B cell (primary cell): ENCODE measurements at regions not wholly inside any gene's neighbourhood (a gene's known extent, or its start where the extent isn't known, plus 50 kb on each side); places are given as distances from the start of the nearest gene placed in this dataset.

Source experiments
- ATAC-seq: fragments of 200-7000 bp; cut with Tn5 transposase; one replicate; pipeline ENCODE4 v1.10.0; 2021; ENCODE audit warnings: low read depth, mild to moderate bottlenecking, moderate number of reproducible peaks, moderate library complexity
- CTCF ChIA-PET: fragments of 350-600 bp; sonication (Branson Sonifier 250); formaldehyde crosslinking; loops from one replicate; lab custom pipeline; 2021; ENCODE audit warnings: antibody characterized with exemption, inconsistent platforms; lab: Charles Lee
- POLR2A ChIA-PET: fragments of 350-600 bp; sonication (Branson Sonifier 250); formaldehyde crosslinking; loops from one replicate; lab custom pipeline; 2021; ENCODE audit warnings: antibody characterized with exemption; lab: Charles Lee
- DNase-seq: peaks from one replicate; pipeline ENCODE4 v3.0.0; 2013
- H2AFZ ChIP-seq: 2 replicates; pipeline ENCODE4 v1.6.1; 2012; ENCODE audit warnings: mild to moderate bottlenecking, low read depth, low read length; ENCODE audit not compliant: insufficient read depth, poor library complexity, severe bottlenecking
- H3K27ac ChIP-seq, 2 donors: 1 replicate in 1 of 2; 2 replicates in 1 of 2; pipeline ENCODE4 v1.5.1; 2012 to 2013; ENCODE audit warnings: low read length in 2 of 2, mild to moderate bottlenecking in 2 of 2, moderate library complexity in 1 of 2
- H3K27me3 ChIP-seq, 4 experiments: fragments of 200-600 bp in 1 of 4; sonication (generic) in 1 of 4; replicated peaks in 1 of 4; 1 replicate in 2 of 4; 2 replicates in 2 of 4; pipeline versions ENCODE4 v1.6.1 to v1.7.0; 2013 to 2016; ENCODE audit warnings: low read length in 3 of 4, mild to moderate bottlenecking in 2 of 4, mixed read lengths in 1 of 4, moderate library complexity in 1 of 4; ENCODE audit not compliant: insufficient read depth in 4 of 4, control insufficient read depth in 3 of 4; ENCODE audit errors: control extremely low read depth in 1 of 4
- H3K36me3 ChIP-seq, 2 experiments: replicated peaks in 1 of 2; 1 replicate in 1 of 2; 2 replicates in 1 of 2; pipeline versions ENCODE4 v1.6.1 to v1.7.1; 2013; ENCODE audit warnings: low read length in 1 of 2; ENCODE audit not compliant: insufficient read depth in 2 of 2, control insufficient read depth in 1 of 2; ENCODE audit errors: control extremely low read depth in 1 of 2, extremely low read depth in 1 of 2
- H3K4me1 ChIP-seq, 2 donors: fragments of 200-600 bp in 1 of 2; sonication (generic) in 1 of 2; 1 replicate in 1 of 2; 2 replicates in 1 of 2; pipeline versions ENCODE4 v1.5.1 to v1.6.1; 2013 to 2017; ENCODE audit warnings: low read length in 2 of 2; ENCODE audit not compliant: control insufficient read depth in 2 of 2, insufficient read depth in 2 of 2
- H3K4me2 ChIP-seq: replicated peaks from 2 replicates; pipeline ENCODE3; 2012; ENCODE audit warnings: mild to moderate bottlenecking, low read depth, low read length; ENCODE audit not compliant: poor library complexity, severe bottlenecking
- H3K4me3 ChIP-seq, 5 experiments: fragments of 200-600 bp in 1 of 5; sonication (generic) in 1 of 5; 1 replicate in 3 of 5; 2 replicates in 2 of 5; pipeline versions ENCODE4 v1.5.1 to v1.7.0; 2011 to 2016; ENCODE audit warnings: low read length in 4 of 5, mild to moderate bottlenecking in 4 of 5, low read depth in 2 of 5, control low read depth in 1 of 5, moderate library complexity in 1 of 5; ENCODE audit not compliant: insufficient read depth in 1 of 5; ENCODE audit errors: control extremely low read depth in 1 of 5, extremely low read depth in 1 of 5
- H3K79me2 ChIP-seq: fragments of 200-600 bp; sonication (generic); one replicate; pipeline ENCODE4 v1.6.0; 2016; ENCODE audit warnings: low read length; ENCODE audit not compliant: control insufficient read depth, insufficient read depth
- H3K9ac ChIP-seq: fragments of 200-600 bp; sonication (generic); 2 replicates; pipeline ENCODE4 v1.6.1; 2017; ENCODE audit warnings: mild to moderate bottlenecking, low read length, moderate library complexity
- H3K9me3 ChIP-seq, 3 donors: one replicate each; pipeline versions ENCODE4 v1.6.1 to v1.7.1; 2013; ENCODE audit warnings: low read length in 2 of 3; ENCODE audit not compliant: control insufficient read depth in 2 of 3, insufficient read depth in 1 of 3; ENCODE audit errors: control extremely low read depth in 1 of 3
- H4K20me1 ChIP-seq: 2 replicates; pipeline ENCODE4 v1.6.0; 2012; ENCODE audit warnings: mild to moderate bottlenecking, low read length; ENCODE audit not compliant: insufficient read depth, control insufficient read depth, poor library complexity, severe bottlenecking
- H3K27ac Mint-ChIP-seq: one replicate; pipeline ENCODE4 v1.8.0; 2021; ENCODE audit warnings: mixed read lengths
- H3K27me3 Mint-ChIP-seq: one replicate; pipeline ENCODE4 v1.8.0; 2021; ENCODE audit warnings: mixed read lengths
- H3K4me1 Mint-ChIP-seq: one replicate; pipeline ENCODE4 v1.8.0; 2021; ENCODE audit warnings: mixed read lengths
- H3K4me3 Mint-ChIP-seq: one replicate; pipeline ENCODE4 v1.8.0; 2021; ENCODE audit warnings: mixed read lengths
- H3K9me3 Mint-ChIP-seq: one replicate; pipeline ENCODE4 v1.8.0; 2022; ENCODE audit warnings: mixed read lengths; ENCODE audit not compliant: insufficient read depth
- CTCF ChIP-seq: fragments of 200-600 bp; IDR thresholded peaks from one replicate; pipeline ENCODE4 v1.8.0; 2022; ENCODE audit warnings: antibody characterized with exemption, mild to moderate bottlenecking
- EZH2 ChIP-seq: IDR thresholded peaks from 2 replicates; pipeline ENCODE4 v1.6.1; 2012; ENCODE audit warnings: borderline replicate concordance, low read depth, mild to moderate bottlenecking, moderate library complexity, low read length; ENCODE audit not compliant: insufficient read depth, poor library complexity, severe bottlenecking
- WGBS: methylation state at CpG from one replicate; pipeline ENCODE4 v1.1.5; 2013; ENCODE audit warnings: missing lambda C conversion rate; ENCODE audit not compliant: insufficient coverage; 5-methylcytosine and 5-hydroxymethylcytosine counted together
- intact Hi-C: fragments of 100-400 bp; cut with micrococcal nuclease; formaldehyde crosslinking; loops from one replicate; pipeline ENCODE4 v1.10.0; 2022

GRCh38 chr6:167487749-167488664 lies 163.1 kb downstream of the TTLL2 start:
- POLR2A ChIA-PET = no interaction called here
- H3K9ac ChIP-seq = no peak overlapping the region
- ATAC-seq = no peak
- no peaks in the 10 kb centered on the region for H3K79me2 ChIP-seq
- H3K4me3 ChIP-seq = no peak overlapping the region
- TF ChIP-seq CTCF = no peak
- TF ChIP-seq EZH2 = no peak
- no peak overlapping the region for H3K27ac ChIP-seq
- H3K4me1 ChIP-seq = no peaks in the 10 kb centered on the region
- no peaks in the 10 kb centered on the region for H3K27me3 ChIP-seq
- H3K4me3 Mint-ChIP-seq = no peak overlapping the region
- H4K20me1 ChIP-seq = no peaks in the 10 kb centered on the region
- H3K9me3 ChIP-seq = peaks cover 0 to 1% (median 0%) of the 10 kb centered on the region in 3 donors
- H3K4me1 Mint-ChIP-seq = no peaks in the 10 kb centered on the region
- H3K9me3 Mint-ChIP-seq = no peaks in the 10 kb centered on the region
- no peaks in the 10 kb centered on the region for H3K36me3 ChIP-seq
- CTCF ChIA-PET = no interaction called here
- 86% methylated on average over 12 of the region's 18 CpGs for WGBS
- peaks cover 21% of the 10 kb centered on the region for H3K27me3 Mint-ChIP-seq
- no peak overlapping the region for H2AFZ ChIP-seq
- DNase-seq = no peak
- intact Hi-C loops = no loop called here
- H3K27ac Mint-ChIP-seq = no peak overlapping the region
- H3K4me2 ChIP-seq = no peak overlapping the region

GRCh38 chr6:167491438-167492099 lies 166.7 kb downstream of the TTLL2 start:
- Histone ChIP-seq H3K9me3 (peaks cover 0 to 11% (median 0%) of the 10 kb centered on the region in 3 donors), H3K4me2 (no peak overlapping the region), H3K9ac (no peak overlapping the region), H2AFZ (no peak overlapping the region), H4K20me1 (no peaks in the 10 kb centered on the region), H3K4me1 (no peaks in the 10 kb centered on the region), H3K27me3 (no peaks in the 10 kb centered on the region), H3K4me3 (no peak overlapping the region), H3K36me3 (no peaks in the 10 kb centered on the region), H3K79me2 (no peaks in the 10 kb centered on the region), H3K27ac (no peak overlapping the region)
- Mint-ChIP-seq H3K27ac (no peak overlapping the region), H3K4me3 (no peak overlapping the region), H3K27me3 (peaks cover 21% of the 10 kb centered on the region), H3K9me3 (no peaks in the 10 kb centered on the region), H3K4me1 (no peaks in the 10 kb centered on the region)
- ChIA-PET POLR2A (no interaction called here), CTCF (no interaction called here)
- TF ChIP-seq CTCF = no peak
- no peak for TF ChIP-seq EZH2
- ATAC-seq (no peak), DNase-seq (no peak)
- 95% methylated on average over 10 of the region's 12 CpGs for WGBS
- intact Hi-C loops = no loop called here
